OCI-LY7 (cell line): ENCODE measurements at regions not wholly inside any gene's neighbourhood (a gene's known extent, or its start where the extent isn't known, plus 50 kb on each side); places are given as distances from the start of the nearest gene placed in this dataset.

Experiments used
- BruUV-seq: library from RNA; stranded (reverse); fragments of 400-500 nt; replicated peaks from 2 replicates; lab custom pipeline; 2021; lab: Mats Ljungman, UMichigan
- CTCF ChIA-PET: fragments of 300-600 bp; sonication (Branson Sonifier 250); formaldehyde crosslinking; loops from one replicate; lab custom pipeline; 2022; ENCODE audit warnings: antibody characterized with exemption; ENCODE audit not compliant: unreplicated experiment; lab: Charles Lee
- POLR2A ChIA-PET: fragments of 300-600 bp; sonication (Branson Sonifier 250); formaldehyde crosslinking; loops from one replicate; lab custom pipeline; 2022; ENCODE audit warnings: antibody characterized with exemption; lab: Charles Lee
- DNase-seq: peaks from one replicate; pipeline ENCODE4 v3.0.0-alpha.2; 2015; ENCODE audit warnings: low spot score
- H2AFZ ChIP-seq: fragments of 200-600 bp; sonication (generic), shearing (Covaris generic); 2 replicates; pipeline ENCODE4 v1.6.1; 2014; ENCODE audit warnings: mild to moderate bottlenecking, antibody characterized with exemption, low read length, moderate library complexity
- H3K27ac ChIP-seq: fragments of 200-600 bp; sonication (generic); 2 replicates; pipeline ENCODE4 v1.5.1; 2014; ENCODE audit warnings: mixed run types, low read depth, mild to moderate bottlenecking, moderate library complexity, low read length, inconsistent platforms; ENCODE audit not compliant: poor library complexity, severe bottlenecking
- H3K36me3 ChIP-seq: fragments of 200-600 bp; sonication (generic); 2 replicates; pipeline ENCODE4 v1.6.1; 2014; ENCODE audit warnings: mild to moderate bottlenecking, antibody characterized with exemption, low read length, moderate library complexity, mixed read lengths; ENCODE audit not compliant: insufficient read depth
- H3K4me1 ChIP-seq: fragments of 200-600 bp; sonication (generic); 2 replicates; pipeline ENCODE4 v1.5.1; 2014; ENCODE audit warnings: mild to moderate bottlenecking, low read length; ENCODE audit not compliant: insufficient read depth, poor library complexity, severe bottlenecking
- H3K4me2 ChIP-seq: fragments of 200-600 bp; sonication (generic); 2 replicates; pipeline ENCODE4 v1.6.1; 2014; ENCODE audit warnings: mild to moderate bottlenecking, low read length
- H3K4me3 ChIP-seq: fragments of 200-600 bp; sonication (generic); 2 replicates; pipeline ENCODE4 v1.5.1; 2014; ENCODE audit warnings: mild to moderate bottlenecking, low read depth, low read length; ENCODE audit not compliant: poor library complexity, severe bottlenecking
- H3K79me2 ChIP-seq: fragments of 200-600 bp; sonication (generic); 2 replicates; pipeline ENCODE4 v1.6.1; 2016; ENCODE audit warnings: low read depth, mild to moderate bottlenecking, low read length, moderate library complexity, mixed read lengths; ENCODE audit not compliant: insufficient read depth
- H3K9me2 ChIP-seq: fragments of 200-600 bp; sonication (generic); 2 replicates; pipeline ENCODE4 v1.6.1; 2016; ENCODE audit warnings: mild to moderate bottlenecking, low read length, mixed read lengths; ENCODE audit not compliant: insufficient read depth
- H3K9me3 ChIP-seq: fragments of 200-600 bp; sonication (generic); 2 replicates; pipeline ENCODE4 v1.6.1; 2014; ENCODE audit warnings: mild to moderate bottlenecking, mixed run types, low read length, mixed read lengths
- H4K20me1 ChIP-seq: fragments of 200-600 bp; sonication (generic); 2 replicates; pipeline ENCODE4 v1.6.1; 2014; ENCODE audit warnings: mild to moderate bottlenecking, antibody characterized with exemption, low read length, moderate library complexity, mixed read lengths; ENCODE audit not compliant: insufficient read depth
- CTCF ChIP-seq: fragments of 200-600 bp; sonication (generic); conservative IDR thresholded peaks from 2 replicates; pipeline ENCODE4 v1.5.1; 2014; ENCODE audit warnings: mild to moderate bottlenecking, antibody characterized with exemption, low read length, moderate library complexity, mixed read lengths
- EZH2phosphoT487 ChIP-seq: fragments of 200-600 bp; sonication (generic); IDR thresholded peaks from 2 replicates; pipeline ENCODE4 v1.6.1; 2018; ENCODE audit warnings: low read depth, borderline replicate concordance, mild to moderate bottlenecking, mixed run types, antibody characterized with exemption, low read length, moderate library complexity, mixed read lengths
- intact Hi-C: fragments of 100-400 bp; cut with micrococcal nuclease; formaldehyde crosslinking; loops from one replicate; pipeline ENCODE4 v1.10.0; 2022; ENCODE audit not compliant: unreplicated experiment

GRCh38 chr2:71896385-71897136 is 251.1 kb downstream of the CYP26B1 start:
- Histone ChIP-seq H3K4me1 (no peaks in the 10 kb centered on the region), H3K79me2 (no peaks in the 10 kb centered on the region), H3K27ac (no peak overlapping the region), H3K4me2 (no peak overlapping the region), H3K9me3 (no peaks in the 10 kb centered on the region), H3K4me3 (no peak overlapping the region), H3K36me3 (no peaks in the 10 kb centered on the region), H4K20me1 (no peaks in the 10 kb centered on the region), H3K9me2 (no peaks in the 10 kb centered on the region), H2AFZ (no peak overlapping the region)
- no peak for TF ChIP-seq CTCF
- no peak for TF ChIP-seq EZH2phosphoT487
- DNase-seq = no peak
- ChIA-PET POLR2A (no interaction called here), CTCF (no interaction called here)
- no TSS peak for BruUV-seq
- intact Hi-C loops = no loop called here

GRCh38 chr2:71895320-71896161 is 252.1 kb downstream of the CYP26B1 start:
- ChIA-PET POLR2A (no interaction called here), CTCF (no interaction called here)
- no peaks in the 10 kb centered on the region for H3K4me1 ChIP-seq
- H3K79me2 ChIP-seq = no peaks in the 10 kb centered on the region
- no TSS peak for BruUV-seq
- intact Hi-C loops = no loop called here
- H3K9me3 ChIP-seq = no peaks in the 10 kb centered on the region
- no peak overlapping the region for H2AFZ ChIP-seq
- no peaks in the 10 kb centered on the region for H3K9me2 ChIP-seq
- no peak for DNase-seq
- H3K4me2 ChIP-seq = no peak overlapping the region
- no peak overlapping the region for H3K4me3 ChIP-seq
- TF ChIP-seq EZH2phosphoT487 = no peak
- no peak for TF ChIP-seq CTCF
- no peak overlapping the region for H3K27ac ChIP-seq
- H3K36me3 ChIP-seq = no peaks in the 10 kb centered on the region
- H4K20me1 ChIP-seq = no peaks in the 10 kb centered on the region

- intact Hi-C loops = no loop called here
- DNase-seq = no peak
- ChIA-PET POLR2A (no interaction called here), CTCF (no interaction called here)
- TF ChIP-seq CTCF (no peak), EZH2phosphoT487 (no peak)
- Histone ChIP-seq H2AFZ (no peak overlapping the region), H3K27ac (no peak overlapping the region), H3K9me3 (no peaks in the 10 kb centered on the region), H3K4me1 (no peaks in the 10 kb centered on the region), H3K4me2 (no peak overlapping the region), H3K79me2 (no peaks in the 10 kb centered on the region), H3K4me3 (no peak overlapping the region), H4K20me1 (no peaks in the 10 kb centered on the region), H3K9me2 (no peaks in the 10 kb centered on the region), H3K36me3 (no peaks in the 10 kb centered on the region)
- BruUV-seq = no TSS peak
Observed at GRCh38 chr2:71894261-71894660, 253.4 kb downstream of the CYP26B1 start.
